ENCODE measurements at regions not wholly inside any gene's neighbourhood (a gene's known extent, or its start where the extent isn't known, plus 50 kb on each side); places are given as distances from the start of the nearest gene placed in this dataset.

DNA sequence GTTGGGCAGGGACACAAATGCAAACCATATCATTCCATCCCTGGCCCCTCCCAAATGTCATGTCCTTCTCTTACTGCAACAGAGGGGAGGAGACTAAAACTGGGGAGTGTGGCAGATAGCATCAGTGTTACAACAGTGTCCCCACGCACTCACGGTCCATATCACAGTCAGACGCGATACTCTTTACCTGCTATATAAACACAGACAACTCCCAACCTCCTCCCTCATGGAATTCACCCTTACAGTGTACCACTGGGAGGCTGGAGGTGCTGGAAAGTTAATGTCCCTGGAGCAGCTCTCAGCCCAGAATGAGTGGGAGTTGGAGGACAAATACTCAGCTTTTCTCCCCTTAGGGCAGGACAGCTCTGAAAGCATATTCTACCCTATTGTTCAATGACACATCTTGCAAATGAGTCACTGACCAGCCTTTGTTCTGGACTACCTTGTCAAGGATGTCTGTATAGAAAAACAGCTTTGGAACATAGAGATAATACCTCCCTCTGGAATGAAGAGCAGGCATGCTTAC is 445.9 kb downstream of the SETD4 start:
- TF ChIP-seq EZH2 (IDR thresholded peaks at IDR 0.05; ENCODE audit: insufficient read depth, poor library complexity, severe bottlenecking) = no peak
- TF ChIP-seq EZH2phosphoT487 (IDR thresholded peaks at IDR 0.05; ENCODE audit: insufficient read depth, low read depth) = no peak
